ENCODE measurements at regions not wholly inside any gene's neighbourhood (a gene's known extent, or its start where the extent isn't known, plus 50 kb on each side); places are given as distances from the start of the nearest gene placed in this dataset.

GRCh38 chr15:88391700-88392099 lies 75.5 kb downstream of the MRPL46 start:
- H3K4me3 ChIP-seq (ENCODE audit: low read length), result no peak overlapping the region
- no peak for DNase-seq (ENCODE audit: low read depth)
- no peak for TF ChIP-seq CTCF (conservative IDR thresholded peaks at IDR 0.05; ENCODE audit: low read length)

- H3K4me3 ChIP-seq (ENCODE audit: low read length), result no peak overlapping the region
- no peak for TF ChIP-seq CTCF (conservative IDR thresholded peaks at IDR 0.05; ENCODE audit: low read length)
- DNase-seq (ENCODE audit: low read depth), result no peak
Observed at GRCh38 chr15:88391006-88391405, 76.2 kb downstream of the MRPL46 start.

DNA sequence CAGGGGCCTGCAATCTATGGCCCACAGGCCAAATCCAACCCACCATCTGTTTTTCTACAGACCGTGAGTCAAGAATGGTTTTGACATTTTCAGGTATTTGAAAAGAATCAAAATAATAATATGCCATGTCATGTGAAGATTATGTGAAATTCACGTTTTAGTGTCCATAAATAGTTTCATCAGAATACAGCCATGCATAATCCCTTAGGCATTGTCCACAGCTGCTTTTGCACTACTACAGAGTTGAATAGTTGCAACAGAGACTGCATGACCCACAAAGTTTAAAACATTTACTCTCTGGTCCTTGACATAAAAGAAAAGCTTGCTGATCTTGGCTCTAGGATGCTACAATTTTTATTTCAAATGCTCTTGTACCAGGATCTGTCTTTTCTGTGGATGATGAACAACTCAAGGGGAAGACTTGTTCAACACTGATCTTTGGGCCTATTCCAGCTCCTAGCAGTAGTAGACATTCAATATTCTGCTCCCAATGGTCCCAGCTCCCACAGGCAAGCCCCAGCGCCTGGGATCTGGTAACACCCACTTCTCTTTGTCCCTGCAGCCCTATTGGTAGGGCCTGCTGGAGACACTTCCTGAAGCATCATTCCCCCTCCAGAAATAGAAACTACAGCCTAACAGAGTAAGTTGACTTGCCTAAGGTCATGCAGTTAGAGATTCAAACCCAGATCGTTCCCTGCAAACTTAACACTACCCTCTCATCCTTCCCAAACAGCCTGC lies 76.9 kb downstream of the MRPL46 start:
- peak; percentile 45 for DNase-seq (ENCODE audit: low read depth)
- TF ChIP-seq CTCF (conservative IDR thresholded peaks at IDR 0.05; ENCODE audit: low read length), result no peak
- H3K4me3 ChIP-seq (ENCODE audit: low read length), result no peak overlapping the region

DNA sequence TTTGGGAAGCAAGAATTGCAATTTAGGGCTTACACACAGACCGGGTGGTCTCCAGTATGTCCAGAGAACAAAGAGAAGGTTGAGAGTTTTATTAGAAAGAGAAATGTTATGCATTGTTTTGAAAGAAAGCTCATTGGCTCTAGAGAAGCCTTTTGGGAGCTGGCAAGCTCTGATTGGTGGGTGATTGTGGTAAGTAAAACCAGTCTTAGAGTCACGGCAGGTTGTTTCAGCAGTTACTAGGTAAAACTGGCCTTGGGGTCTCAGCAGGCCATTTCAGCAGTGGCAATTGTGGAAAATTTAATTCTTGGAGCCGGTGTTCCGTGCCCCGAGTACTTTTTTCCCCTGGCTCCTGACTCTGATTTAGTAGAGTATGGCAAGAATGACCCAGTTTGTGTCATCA lies 78.1 kb downstream of the MRPL46 start:
- no peak for DNase-seq (ENCODE audit: low read depth)
- TF ChIP-seq CTCF (conservative IDR thresholded peaks at IDR 0.05; ENCODE audit: low read length), result no peak
- no peak overlapping the region for H3K4me3 ChIP-seq (ENCODE audit: low read length)

GRCh38 chr15:88388686-88389085 lies 78.5 kb downstream of the MRPL46 start:
- no peak for TF ChIP-seq CTCF (conservative IDR thresholded peaks at IDR 0.05; ENCODE audit: low read length)
- no peak overlapping the region for H3K4me3 ChIP-seq (ENCODE audit: low read length)
- no peak for DNase-seq (ENCODE audit: low read depth)

GRCh38 chr15:88385078-88385700 lies 82.0 kb downstream of the MRPL46 start:
- peak; percentile 60 for DNase-seq (ENCODE audit: low read depth)
- H3K4me3 ChIP-seq (ENCODE audit: low read length), result no peak overlapping the region
- no peak for TF ChIP-seq CTCF (conservative IDR thresholded peaks at IDR 0.05; ENCODE audit: low read length)

DNA sequence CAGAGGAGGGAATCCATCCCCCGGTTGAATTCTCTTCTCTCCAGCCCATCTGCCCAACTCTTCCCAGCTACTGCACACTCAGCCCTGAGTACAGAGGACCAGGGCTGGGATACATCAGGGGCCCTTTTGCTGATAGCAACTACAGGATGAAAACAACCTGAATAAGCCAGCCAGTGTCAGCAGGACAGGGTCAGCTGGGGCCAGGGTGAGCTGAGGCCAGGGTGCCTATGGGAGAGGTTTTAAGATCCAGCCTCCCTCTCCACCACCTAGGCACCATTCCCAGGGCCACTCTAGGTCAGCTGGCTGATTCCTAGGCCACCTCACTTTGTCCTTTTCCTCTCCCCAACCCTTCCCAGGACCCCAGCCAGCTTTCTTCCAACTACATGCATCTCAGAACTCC lies 83.8 kb downstream of the MRPL46 start:
- DNase-seq (ENCODE audit: low read depth), result no peak
- no peak overlapping the region for H3K4me3 ChIP-seq (ENCODE audit: low read length)
- no peak for TF ChIP-seq CTCF (conservative IDR thresholded peaks at IDR 0.05; ENCODE audit: low read length)
